GM12892 (cell line): ENCODE measurements at regions not wholly inside any gene's neighbourhood (a gene's known extent, or its start where the extent isn't known, plus 50 kb on each side); places are given as distances from the start of the nearest gene placed in this dataset.

Source experiments
- POLR2A ChIP-seq: IDR thresholded peaks from 2 replicates; pipeline ENCODE4 v1.6.1; 2011; ENCODE audit warnings: low read depth, low read length, control low read depth
- POLR2AphosphoS5 ChIP-seq: IDR thresholded peaks from 2 replicates; pipeline ENCODE4 v1.6.1; 2011; ENCODE audit warnings: low read depth, low read length, control low read depth
- TAF1 ChIP-seq: IDR thresholded peaks from 2 replicates; pipeline ENCODE4 v1.6.1; 2011; ENCODE audit warnings: low read depth, mild to moderate bottlenecking, control low read depth, low read length, borderline replicate concordance

GRCh38 chr5:124240732-124241131 lies 505.7 kb downstream of the ZNF608 start:
- no peak for TF ChIP-seq POLR2A
- TF ChIP-seq TAF1 = no peak
- TF ChIP-seq POLR2AphosphoS5 = no peak
